Activated T-cell treated with anti-CD3 and anti-CD28 coated beads, Interleukin-2, amount 50 U/mL, for 48 hours (primary cell): ENCODE measurements at regions not wholly inside any gene's neighbourhood (a gene's known extent, or its start where the extent isn't known, plus 50 kb on each side); places are given as distances from the start of the nearest gene placed in this dataset.

ENCODE experiments used
- DNase-seq, 2 experiments: peaks; one replicate each; pipeline ENCODE4 v3.0.0-alpha.2; 2020

DNA sequence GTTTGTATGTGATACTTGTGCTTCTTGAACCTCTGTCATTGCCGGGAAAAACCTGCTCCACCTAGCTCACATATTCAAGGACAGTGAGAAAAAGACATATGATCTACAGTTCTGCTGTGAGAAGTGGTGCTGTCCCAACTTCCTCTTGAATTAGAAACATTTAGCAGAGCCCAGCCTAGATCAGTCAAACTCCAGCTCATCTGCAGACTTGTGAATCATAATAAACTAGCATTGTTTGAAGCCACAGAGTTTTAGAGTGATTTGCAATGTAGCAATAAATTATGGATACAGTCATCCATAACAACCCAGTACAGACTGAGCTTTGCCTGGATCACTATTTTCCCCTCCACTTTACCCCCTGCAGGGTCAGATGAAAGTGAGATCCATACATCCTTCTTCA is 497.8 kb downstream of the PLA2G4A start:
- DNase-seq = no peak

DNA sequence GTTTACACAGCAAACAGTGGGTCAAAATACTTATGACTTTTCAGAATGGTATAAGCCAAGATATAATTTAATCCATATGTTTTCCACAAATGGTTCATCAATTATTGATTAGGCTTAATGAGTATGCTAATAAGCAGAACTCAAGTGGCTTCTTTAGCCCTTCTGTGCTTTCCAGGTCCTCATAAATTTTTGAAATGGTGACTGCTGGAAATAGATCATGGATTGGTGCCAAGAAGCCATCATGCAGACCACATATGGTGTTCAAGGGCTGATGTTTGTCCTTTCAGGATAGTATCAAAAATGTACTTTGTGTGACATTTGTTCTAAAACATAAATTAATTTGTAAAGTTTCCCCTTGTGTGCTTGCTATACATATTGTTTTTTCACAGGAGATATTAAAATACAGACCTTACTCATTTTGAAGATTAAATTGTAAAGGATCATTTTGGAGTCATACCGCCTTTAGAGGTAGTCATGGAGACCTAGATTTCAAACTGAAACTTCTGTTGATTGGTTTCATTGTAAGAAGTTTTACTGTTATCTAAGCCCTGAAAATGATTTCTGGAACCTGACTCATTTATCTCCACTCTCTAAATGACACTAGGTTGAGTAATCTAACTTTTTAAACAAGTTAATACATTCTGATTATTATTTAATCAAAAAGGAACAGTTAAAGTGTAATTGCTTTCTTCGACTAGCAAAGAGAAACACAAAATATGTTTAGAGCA is 507.9 kb downstream of the PLA2G4A start:
- no peak for DNase-seq

DNA sequence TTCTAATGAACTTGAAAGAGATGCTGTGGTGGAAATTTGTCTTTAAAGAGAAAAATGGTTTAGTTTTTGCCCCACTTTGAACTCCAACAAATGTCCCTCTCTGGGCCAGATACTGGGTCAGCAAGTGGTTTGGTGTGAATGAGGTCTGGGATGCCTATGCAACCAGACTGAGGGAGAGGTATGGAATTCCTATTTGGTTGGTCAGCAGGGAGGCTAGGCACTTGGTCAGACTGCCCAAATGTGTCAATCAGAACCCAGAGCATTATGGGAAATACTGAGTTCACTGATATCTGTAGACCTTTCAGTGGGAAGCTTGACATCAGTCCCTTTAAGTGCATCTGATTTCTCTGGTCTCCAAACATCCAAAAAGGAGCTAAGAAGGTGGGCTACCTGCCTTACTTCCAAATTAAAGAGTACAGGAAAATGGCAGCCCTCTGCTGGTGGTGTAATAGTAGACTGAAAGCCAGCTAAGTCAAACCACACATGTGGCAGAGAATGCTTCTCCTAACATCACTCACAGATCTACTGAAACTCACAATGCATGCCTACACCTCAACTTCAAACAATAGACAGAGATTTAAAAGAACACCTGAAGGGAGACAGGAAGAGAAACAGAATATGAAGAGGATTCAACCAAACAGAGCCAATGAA is 510.1 kb downstream of the PLA2G4A start:
- DNase-seq = no peak

DNA sequence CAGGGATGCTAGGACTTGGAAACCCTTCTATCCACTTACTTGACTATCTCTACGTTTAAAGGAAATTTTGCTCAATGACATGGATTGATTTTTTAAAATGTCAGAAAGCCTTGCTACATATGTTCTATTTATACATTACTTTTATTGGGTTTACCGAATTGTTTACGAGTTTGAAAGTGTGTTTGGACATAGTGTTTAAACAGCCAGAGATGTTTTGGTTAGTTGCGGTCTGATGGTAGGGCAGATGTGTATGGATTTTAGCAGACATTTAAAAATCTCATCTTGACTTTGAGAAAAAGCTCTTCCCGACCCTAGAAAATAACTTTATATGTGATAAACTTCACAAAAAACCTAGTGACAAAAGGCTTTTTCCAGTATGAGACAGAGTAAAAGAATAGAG is 513.7 kb downstream of the PLA2G4A start:
- DNase-seq = no peak

DNA sequence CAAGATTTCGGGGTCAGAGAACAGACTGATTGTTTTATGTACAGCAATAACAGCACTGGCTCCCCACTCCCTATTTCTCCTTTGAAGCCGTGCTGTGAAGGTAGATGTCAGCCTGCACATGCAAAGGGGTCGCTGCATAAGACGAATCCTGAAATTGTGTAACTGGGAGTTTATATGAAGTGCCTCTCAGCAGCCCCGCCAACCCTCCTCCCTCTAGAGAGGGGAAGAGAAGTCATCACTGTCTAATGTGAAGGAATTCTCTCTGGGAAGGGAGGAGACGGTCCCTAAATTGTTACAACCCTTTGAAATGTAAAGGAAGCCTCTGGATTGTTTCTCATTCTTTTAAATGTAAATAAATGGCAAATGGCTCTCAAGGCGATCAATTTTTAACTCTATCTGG is 545.3 kb downstream of the PLA2G4A start:
- DNase-seq = no peak

- DNase-seq = no peak
These were observed 546.0 kb downstream of the PLA2G4A start for GRCh38 chr1:187374742-187375141.

- DNase-seq = no peak
These were observed 554.6 kb downstream of the PLA2G4A start for GRCh38 chr1:187383366-187383765.

DNA sequence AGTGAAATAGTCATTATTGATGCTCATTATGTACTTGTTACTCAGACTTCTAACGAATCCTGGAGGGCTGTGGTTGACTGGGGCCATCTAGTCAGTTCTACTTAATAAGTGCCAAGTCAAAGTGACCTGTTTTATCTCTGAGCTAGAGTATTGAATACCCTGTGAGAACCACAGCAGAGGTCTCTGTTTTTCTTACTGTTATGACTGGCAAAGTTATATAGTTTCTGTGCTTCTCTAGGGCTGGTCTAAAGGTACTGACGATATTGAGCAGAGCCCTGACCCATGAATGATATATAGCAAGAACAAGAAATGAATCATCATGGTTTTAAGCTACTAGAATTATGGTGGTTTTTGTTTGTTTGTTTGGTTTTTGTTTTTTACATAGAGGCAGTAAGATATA is 555.8 kb downstream of the PLA2G4A start:
- no peak for DNase-seq

GRCh38 chr1:187390215-187390818 is 561.6 kb downstream of the PLA2G4A start:
- DNase-seq = no peak

GRCh38 chr1:187396226-187396625 is 567.5 kb downstream of the PLA2G4A start:
- DNase-seq = no peak

DNA sequence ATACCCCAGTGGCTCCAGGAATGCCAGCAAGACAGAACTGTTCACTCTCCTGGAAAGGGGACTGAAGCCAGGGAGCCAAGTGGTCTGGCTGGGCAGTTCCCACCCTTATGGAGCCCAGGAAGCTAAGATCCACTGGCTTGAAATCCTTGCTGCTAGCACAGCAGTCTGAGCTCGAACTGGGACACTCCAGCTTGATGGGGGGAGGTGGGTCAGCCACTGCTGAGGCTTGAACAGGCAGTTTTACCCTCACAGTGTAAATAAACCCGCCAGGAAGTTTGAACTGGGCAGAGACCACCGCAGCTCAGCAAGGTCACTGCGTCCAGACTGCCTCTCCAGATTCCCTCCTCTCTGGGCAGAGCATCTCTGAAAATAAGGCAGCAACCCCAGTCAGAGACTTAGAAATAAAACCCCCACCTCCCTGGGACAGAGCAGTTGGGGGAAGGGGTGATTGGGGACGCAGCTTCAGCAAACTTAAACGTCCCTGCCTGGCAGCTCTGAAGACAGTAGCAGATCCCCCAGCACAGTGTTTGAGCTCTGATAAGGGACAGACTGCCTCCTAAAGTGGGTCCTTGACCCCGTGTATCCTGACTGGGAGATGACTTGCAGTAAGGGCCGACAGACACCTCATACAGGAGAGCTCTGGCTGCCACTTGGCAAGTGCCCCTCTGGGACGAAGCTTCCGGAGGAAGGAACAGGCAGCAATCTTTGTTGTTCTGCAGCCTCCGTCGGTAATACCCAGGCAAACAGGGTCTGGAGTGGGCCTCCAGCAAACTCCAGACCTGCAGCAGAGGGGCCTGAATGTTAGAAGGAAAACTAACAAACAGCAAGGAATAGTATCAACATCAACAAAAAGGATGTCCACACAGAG is 568.4 kb downstream of the PLA2G4A start:
- DNase-seq = no peak

- DNase-seq = no peak
These were observed 579.7 kb downstream of the PLA2G4A start for GRCh38 chr1:187408212-187409004.

- no peak for DNase-seq
These were observed 580.6 kb downstream of the PLA2G4A start for GRCh38 chr1:187409341-187409740.

GRCh38 chr1:187411118-187411517 is 582.4 kb downstream of the PLA2G4A start:
- DNase-seq = no peak

DNA sequence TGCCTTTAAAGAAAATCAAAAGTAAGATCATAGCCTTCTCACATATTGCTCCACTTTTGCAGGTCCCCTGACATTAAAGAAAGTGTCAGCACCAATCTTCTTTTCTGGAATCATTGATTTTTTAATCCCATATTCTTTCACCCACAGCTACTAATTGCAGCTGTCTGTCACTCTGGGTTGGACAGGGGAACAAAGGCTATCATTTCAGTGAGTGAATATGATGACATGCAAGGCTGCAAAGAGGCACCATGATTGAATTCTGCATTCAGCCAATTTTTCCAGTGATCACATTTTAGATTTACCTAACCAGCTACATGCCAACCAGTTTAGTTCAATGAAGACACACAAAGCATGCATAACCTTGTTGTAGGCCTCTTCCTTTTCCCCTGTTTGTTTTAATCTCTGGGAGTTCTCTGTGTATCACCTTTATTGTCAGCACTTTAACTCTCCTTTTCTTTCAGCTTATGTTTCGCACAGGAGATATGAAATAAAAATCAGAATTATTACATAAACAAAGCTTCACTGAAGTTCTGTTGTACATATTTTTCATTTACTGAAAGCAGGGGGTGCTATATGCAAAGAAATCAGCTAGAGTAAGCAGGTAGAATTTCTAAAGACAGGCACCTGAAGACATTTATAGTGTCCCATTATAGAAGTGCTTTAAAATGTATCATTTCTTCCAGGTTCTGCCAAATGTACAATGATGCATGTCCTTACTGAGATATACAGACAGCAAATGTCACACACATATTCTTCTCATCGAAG is 584.8 kb downstream of the PLA2G4A start:
- no peak for DNase-seq

DNA sequence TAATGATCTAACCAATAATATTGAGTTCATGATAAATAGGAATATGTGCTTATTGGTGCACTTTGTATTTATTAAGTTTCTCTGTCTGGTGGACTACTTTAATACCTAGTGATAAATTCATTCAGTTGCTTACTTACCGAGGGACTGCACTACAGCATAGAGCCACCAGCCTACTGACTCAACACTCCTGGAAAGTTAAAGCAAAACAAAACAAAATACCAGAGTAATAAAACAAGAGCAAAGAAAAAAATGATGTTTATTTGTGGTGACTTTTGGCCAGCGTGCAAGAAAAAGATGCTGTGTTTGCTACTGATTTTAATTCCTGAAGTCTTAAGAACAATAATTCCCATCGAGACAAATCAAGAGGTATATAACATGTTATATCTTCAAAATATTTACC is 586.3 kb downstream of the PLA2G4A start:
- no peak for DNase-seq

GRCh38 chr1:187417520-187417919 is 588.8 kb downstream of the PLA2G4A start:
- DNase-seq = no peak

DNA sequence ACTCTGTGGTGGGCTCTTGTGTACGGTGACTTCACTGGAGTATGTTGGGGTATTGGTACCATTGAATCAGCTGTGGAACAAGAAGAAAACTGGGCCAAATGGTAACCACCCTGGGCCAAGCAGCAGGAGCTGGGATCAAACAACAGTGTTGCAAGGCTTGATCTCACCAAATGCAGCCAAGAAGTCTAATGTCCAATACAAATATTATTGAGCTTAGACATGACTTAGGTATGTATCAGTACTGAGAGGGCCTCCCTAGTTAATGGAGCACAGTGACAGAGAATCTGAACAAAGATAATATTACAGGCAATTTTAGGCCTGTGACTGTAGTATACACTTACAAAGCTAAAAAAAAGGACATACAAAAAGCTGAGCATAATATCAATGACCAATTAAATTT is 604.8 kb downstream of the PLA2G4A start:
- DNase-seq = no peak

GRCh38 chr1:187442603-187443002 is 613.9 kb downstream of the PLA2G4A start:
- no peak for DNase-seq

DNA sequence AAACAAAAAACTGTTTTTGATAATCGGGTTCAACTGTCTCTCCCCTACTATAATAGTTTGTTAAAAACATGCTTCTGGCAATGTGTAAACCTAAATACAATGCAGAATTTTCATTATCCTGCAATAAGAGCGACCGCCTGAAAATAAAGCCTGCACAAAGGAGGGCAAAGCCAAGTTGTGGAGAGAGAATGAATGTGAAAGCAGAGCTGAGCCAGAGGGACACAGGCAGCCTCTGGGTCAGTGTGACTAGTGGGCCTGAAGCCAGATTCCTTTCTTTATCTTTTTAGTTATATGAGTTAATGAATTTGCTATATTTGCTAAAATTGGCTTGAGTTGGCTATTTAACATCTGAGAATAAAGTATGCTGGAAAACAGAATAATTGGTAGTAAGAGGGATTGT is 615.2 kb downstream of the PLA2G4A start:
- DNase-seq = no peak

DNA sequence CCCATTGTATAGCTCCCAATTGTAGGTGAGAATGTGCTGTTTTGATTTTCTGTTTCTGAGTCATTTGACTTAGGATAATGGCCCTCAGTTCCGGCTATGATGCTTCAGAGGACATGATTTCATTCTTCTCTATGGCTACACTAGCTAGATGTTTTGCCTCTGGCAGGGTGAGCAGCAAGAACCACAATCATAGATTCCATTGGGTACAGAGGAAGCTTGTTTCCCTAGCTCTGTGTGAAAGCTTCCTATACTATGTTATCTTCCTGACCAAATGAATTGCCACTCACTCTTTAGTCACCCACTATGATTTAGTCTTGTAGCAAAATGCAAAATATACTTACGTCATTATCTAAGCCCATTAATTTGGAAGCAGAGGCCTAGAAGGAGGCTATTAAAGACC is 616.3 kb downstream of the PLA2G4A start:
- no peak for DNase-seq

- no peak for DNase-seq
These were observed 622.5 kb downstream of the PLA2G4A start for GRCh38 chr1:187451238-187451637.
